Cardiac muscle cell (in vitro differentiated cells and primary cell): ENCODE measurements at regions not wholly inside any gene's neighbourhood (a gene's known extent, or its start where the extent isn't known, plus 50 kb on each side); places are given as distances from the start of the nearest gene placed in this dataset.

Experiments used
- DNase-seq, 2 donors: peaks; one replicate each; pipeline versions ENCODE4 v3.0.0 to v3.0.0-alpha.2; 2010 to 2017; ENCODE audit warnings: low read depth in 1 of 2, low spot score in 1 of 2
- H3K27ac ChIP-seq: fragments of 200-600 bp; sonication (generic); 2 replicates; pipeline ENCODE4 v1.5.1; 2016
- H3K27me3 ChIP-seq: fragments of 200-600 bp; sonication (generic); 2 replicates; pipeline ENCODE4 v1.6.0; 2016; ENCODE audit warnings: control low read depth
- H3K36me3 ChIP-seq: fragments of 200-600 bp; sonication (generic); 2 replicates; pipeline ENCODE4 v1.5.1; 2016; ENCODE audit warnings: control low read depth
- H3K4me1 ChIP-seq: fragments of 200-600 bp; sonication (generic); 2 replicates; pipeline ENCODE4 v1.8.1; 2017; ENCODE audit warnings: low read depth, mild to moderate bottlenecking, mixed run types
- H3K4me3 ChIP-seq: fragments of 200-600 bp; sonication (generic); 2 replicates; pipeline ENCODE4 v1.5.1; 2016; ENCODE audit warnings: mild to moderate bottlenecking
- H3K9me3 ChIP-seq: fragments of 200-600 bp; sonication (generic); 2 replicates; pipeline ENCODE4 v1.5.1; 2017; ENCODE audit warnings: low read depth, mild to moderate bottlenecking, control low read depth
- CTCF ChIP-seq: IDR thresholded peaks from 2 replicates; pipeline ENCODE4 v1.5.1; 2012; ENCODE audit warnings: low read depth, mild to moderate bottlenecking, low read length

DNA sequence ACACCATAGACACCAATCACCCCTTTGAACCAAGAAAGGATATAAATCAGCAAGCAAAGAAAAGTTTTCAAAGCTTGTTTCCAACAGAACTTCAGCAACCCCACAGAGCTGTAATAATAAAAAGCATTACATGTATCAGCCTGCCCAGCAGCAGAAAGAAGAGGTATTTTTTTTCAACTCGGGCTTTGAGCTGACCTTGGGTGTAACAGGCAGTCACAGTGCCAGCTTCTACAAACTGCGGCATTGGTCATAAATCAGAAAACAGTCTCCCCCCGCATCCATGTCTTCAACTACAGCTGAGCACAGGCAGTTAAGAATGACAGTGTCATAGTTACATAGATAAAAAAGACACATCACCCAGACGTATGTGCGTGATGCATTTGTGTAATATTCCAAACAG lies 671.0 kb upstream of the SLITRK1 start:
- no peak overlapping the region for H3K4me3 ChIP-seq
- no peaks in the 10 kb centered on the region for H3K9me3 ChIP-seq
- no peaks in the 10 kb centered on the region for H3K4me1 ChIP-seq
- H3K36me3 ChIP-seq, result no peaks in the 10 kb centered on the region
- no peak overlapping the region for H3K27ac ChIP-seq
- no peak for TF ChIP-seq CTCF
- no peak for DNase-seq
- no peaks in the 10 kb centered on the region for H3K27me3 ChIP-seq

DNA sequence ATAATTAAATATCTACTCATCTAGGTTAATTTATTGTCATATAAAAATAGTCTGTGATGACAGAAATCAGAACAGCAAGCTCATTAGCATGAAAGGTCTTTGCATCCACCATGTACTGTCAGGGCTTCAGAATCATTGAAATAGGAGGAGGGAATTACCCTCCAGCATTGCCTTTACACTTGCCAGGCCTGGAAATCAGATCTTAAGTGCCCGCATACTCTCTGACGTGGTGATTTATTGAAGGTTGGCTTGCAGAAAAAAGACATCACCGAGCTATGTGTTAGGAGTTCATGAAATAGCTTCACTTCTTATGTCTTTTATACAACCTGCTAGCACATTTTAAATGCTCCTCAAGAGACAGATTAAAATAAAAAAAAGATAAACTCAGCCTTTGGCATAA lies 661.7 kb upstream of the SLITRK1 start:
- Histone ChIP-seq H3K4me1 (no peaks in the 10 kb centered on the region), H3K36me3 (no peaks in the 10 kb centered on the region), H3K4me3 (no peak overlapping the region), H3K9me3 (no peaks in the 10 kb centered on the region), H3K27ac (no peak overlapping the region), H3K27me3 (no peaks in the 10 kb centered on the region)
- no peak for TF ChIP-seq CTCF
- DNase-seq, result no peak

- Histone ChIP-seq H3K36me3 (no peaks in the 10 kb centered on the region), H3K27me3 (no peaks in the 10 kb centered on the region), H3K9me3 (no peaks in the 10 kb centered on the region), H3K4me3 (no peak overlapping the region), H3K4me1 (no peaks in the 10 kb centered on the region), H3K27ac (no peak overlapping the region)
- no peak for DNase-seq
- TF ChIP-seq CTCF, result no peak
Measured at GRCh38 chr13:84542348-84542747, 660.1 kb upstream of the SLITRK1 start.

DNA sequence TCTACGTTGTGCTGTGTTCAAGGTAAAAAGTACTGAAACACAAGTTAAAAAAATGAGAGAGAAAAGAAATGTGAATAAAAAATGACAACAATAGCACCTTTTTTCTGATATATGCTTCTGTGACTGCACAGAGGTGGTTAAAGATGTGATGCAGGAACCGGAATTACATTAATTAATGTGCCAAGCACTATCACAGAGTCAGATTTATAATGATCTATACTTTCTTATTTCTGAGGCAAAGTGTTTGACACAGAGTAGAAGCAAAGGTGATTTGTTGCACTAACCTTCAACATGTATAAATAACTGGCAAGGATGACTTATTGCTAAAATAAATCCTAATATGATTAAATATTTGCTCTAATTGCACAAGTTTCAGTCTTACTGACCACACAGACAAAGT lies 654.6 kb upstream of the SLITRK1 start:
- H3K36me3 ChIP-seq, result no peaks in the 10 kb centered on the region

DNA sequence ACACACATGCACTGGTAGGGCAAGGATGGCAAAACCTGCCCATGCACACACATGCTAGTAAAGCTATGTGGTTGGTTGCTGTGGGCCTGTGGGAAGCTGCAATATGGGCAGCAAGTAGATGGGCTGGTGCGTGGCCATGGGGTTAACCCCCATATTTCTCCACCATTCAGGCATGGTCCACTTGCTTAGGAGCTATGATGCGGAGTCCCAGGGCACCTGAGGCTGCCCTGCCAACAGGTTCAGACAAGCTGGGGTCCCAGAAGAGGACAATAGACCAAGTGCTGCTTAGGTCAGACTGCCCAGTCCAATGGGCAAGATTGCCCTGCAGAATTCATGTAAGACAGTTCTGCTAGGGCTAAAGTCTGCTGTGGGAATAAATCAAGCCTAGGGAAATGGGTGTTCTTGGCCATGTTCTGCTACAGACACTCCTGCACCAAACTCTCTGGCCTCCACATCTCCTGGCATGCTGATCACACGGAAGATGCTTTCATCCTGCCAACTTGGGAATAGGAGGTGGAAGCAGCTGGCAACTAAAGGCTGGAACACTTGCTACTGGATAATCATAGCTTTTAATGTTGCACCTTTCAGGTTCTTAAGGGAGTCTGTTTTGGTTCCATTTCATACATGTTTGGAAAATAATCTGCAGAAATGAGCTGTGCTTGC lies 646.3 kb upstream of the SLITRK1 start:
- no peaks in the 10 kb centered on the region for H3K4me1 ChIP-seq
- H3K36me3 ChIP-seq, result no peaks in the 10 kb centered on the region

More for the DNA sequence above, 654.6 kb upstream of the SLITRK1 start:
- Histone ChIP-seq H3K27ac (no peak overlapping the region), H3K9me3 (no peaks in the 10 kb centered on the region), H3K4me3 (no peak overlapping the region), H3K4me1 (no peaks in the 10 kb centered on the region), H3K27me3 (no peaks in the 10 kb centered on the region)
- no peak for DNase-seq
- no peak for TF ChIP-seq CTCF

More for the DNA sequence above, 646.3 kb upstream of the SLITRK1 start:
- no peak for DNase-seq
- Histone ChIP-seq H3K9me3 (no peaks in the 10 kb centered on the region), H3K27me3 (no peaks in the 10 kb centered on the region), H3K27ac (no peak overlapping the region), H3K4me3 (no peak overlapping the region)
- TF ChIP-seq CTCF, result no peak
